ENCODE measurements at regions not wholly inside any gene's neighbourhood (a gene's known extent, or its start where the extent isn't known, plus 50 kb on each side); places are given as distances from the start of the nearest gene placed in this dataset.
"Not testable (repeated sequence)": the region's sequence is repeated elsewhere in the genome, so short reads cannot be mapped to it uniquely, and the experiment has no call there.

DNA sequence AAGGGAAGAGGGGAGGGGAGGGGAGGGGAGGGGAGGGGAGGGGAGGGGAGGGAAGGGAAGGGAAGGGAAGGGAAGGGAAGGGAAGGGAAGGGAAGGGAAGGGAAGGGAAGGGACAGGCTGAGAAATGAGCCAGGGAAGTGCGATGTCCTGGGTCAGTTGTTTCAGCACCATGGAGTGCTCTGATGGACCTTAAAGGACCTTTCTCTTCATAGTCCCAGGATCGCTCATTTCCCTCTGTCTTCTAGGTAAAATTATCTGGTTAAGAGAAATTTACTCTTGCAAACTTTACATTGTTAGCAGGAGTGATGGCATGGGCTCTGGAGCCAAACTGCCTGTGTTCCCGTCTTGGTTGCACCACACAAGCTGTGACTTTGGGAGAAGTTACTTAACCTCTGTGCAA, 357.8 kb downstream of the MATN1 start:
- DNase-seq (ENCODE audit: low read depth): no peak

DNA sequence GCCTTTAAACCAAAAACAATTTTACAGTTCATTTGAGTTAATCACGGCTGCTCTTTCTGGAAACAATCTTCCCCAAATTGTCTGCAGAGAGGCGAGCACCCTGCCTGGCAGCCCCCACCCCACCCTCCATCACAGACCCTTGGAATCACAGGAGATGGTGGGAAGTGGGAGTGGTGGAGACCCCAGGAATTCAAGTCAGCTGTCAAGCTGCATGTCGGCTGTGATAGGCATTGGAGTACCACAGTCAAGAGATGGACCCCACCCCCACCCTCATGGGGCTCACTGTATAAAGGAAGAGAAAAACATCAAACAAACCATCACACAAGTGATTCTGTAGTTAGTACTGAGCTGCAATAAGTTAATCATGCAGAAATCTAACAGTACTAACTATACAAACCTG, 360.4 kb downstream of the MATN1 start:
- no peak for DNase-seq (ENCODE audit: low read depth)

DNA sequence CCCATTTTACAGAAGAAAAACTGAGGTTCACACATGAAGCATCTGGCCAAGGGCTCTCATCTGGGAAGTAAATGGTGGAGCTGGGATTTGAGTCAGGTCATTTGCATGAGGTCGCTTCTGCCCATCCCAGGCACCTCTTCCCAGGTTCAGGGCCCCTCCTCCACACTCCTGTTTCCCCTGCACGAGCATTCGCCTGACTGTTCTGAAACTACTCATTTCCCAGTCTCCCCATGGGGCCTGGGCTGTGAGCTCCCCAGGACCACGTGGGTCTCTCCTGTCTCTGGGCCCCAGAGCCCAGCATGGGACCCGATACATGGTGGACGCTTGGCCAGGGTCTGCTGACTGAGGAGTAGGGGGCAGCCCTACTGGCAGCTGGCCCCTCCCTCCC, 360.8 kb downstream of the MATN1 start:
- DNase-seq (ENCODE audit: low read depth): no peak

DNA sequence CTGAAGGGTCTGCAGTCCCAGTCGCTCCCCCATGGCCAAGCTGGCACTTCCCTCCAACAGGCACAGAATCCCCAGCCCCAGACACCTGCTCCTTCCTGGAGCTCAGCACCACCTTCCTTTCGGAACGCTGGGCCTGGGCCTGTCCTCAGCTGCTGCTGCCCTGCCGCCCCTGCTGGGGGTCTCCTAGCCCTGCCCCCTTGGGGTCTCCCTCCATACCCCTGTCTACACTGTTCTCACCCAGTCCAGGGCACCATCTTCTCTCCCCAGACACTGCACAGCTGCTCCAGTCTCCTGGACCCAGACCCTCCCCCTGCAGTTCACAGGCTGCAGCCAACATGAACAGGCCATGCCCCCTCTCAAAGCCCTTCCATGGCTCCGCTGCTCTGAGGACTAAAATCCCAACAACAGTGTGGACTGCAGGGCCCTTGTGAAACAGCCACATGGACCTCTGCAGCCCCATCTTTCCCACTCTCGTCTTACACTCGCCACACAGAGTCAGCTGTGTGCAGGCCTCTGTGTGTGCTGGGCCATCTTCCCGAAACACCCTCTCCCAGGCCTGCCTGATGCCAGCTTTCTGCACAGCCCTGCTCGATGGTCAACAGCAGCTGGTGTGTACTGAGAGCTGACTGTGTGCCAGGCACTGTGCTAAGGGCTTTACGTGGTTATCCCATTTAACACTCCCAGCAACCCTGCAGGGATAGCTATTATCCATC, 361.3 kb downstream of the MATN1 start:
- DNase-seq (ENCODE audit: low read depth): not testable (repeated sequence)

DNA sequence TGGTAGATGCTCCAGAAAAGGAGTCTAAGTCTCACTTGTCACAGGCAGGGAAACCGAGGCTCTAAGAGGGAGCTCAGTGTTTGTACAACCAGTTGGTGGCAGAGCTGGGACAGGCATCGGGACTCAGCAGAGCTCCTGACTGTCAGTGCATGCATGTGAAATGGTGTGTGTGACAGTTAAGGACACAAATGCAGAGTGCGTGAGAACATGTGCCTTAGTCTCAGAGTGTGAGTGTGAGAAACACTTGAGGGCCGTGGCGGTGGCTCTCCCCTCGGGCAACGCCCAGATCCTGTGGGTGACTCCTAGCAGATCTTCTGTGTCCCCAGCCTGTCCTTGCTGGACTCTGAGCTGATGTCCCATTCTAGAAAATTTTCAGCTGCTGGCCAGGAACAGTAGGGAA, 362.6 kb downstream of the MATN1 start:
- no peak for DNase-seq (ENCODE audit: low read depth)

DNA sequence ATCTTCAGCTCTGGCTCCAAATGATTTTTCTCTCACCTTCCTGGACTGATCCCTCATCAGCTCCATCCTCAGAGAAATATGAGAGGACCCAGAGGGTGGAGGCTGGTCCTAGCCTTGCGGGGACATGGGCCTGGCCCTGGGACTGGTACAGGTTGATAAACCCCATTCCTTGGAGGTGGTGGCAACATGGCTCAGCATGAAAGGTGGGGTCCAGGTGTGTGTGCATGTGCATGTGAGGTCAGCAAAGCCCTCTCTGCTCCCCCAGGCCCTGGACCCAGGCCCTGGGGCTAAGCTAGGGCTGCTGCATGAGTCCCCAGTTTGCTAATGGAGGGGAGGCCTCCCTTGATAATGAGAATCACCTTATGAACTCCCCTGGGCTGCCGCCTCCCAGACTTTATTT, 363.1 kb downstream of the MATN1 start:
- DNase-seq (ENCODE audit: low read depth): no peak

DNA sequence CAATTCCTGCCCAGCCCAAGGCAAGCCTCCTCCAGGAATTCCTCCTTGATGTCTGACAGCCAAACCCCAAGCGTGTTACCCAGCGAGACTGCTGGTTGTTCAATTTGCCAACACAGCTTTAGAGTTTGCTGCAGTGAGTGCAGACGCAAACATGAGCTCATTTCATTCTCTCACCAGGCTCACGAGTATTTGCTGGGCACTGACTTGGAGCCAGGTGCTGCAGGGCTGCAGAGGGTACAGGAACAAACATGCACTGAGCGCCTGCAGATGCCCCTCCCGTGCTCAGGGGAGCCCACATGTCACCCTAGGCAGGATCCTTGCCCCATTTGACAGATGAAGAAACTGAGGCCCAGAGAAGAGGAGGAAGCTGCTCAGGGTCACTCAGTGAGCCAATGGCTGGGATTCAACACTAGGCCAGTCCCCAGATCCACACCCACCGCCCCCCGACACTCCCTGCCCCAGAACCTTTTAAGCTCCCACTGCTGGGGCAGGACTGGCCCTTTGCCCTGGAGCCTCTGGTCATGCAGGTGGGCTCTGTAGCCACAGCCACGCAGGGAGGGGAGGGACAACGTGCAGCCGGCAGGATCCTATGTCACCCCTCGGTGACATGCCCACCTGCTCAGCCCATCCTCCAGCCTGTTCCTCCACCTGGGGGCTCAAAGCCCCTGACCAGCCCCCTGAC, 363.7 kb downstream of the MATN1 start:
- DNase-seq (ENCODE audit: low read depth): no peak

DNA sequence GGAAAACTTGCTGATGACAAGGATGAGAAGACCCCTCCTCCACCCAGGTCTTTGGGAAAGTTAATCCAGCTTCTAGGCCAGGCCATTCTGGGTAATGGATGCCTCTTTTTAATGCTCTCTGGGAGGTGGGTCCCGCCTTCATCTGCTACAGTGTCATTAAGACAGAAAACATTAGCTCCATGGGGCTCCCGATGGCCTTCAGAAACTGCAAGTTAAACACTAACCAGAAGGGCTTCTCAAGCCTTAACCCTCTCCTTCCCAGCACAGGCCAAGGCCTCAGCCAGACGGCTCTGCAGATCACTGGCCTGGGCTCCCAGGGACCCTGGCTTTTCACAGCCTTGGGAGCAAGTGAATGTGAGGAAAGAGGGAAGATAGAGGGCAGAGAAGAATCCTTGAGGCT, 364.9 kb downstream of the MATN1 start:
- DNase-seq (ENCODE audit: low read depth): no peak

DNA sequence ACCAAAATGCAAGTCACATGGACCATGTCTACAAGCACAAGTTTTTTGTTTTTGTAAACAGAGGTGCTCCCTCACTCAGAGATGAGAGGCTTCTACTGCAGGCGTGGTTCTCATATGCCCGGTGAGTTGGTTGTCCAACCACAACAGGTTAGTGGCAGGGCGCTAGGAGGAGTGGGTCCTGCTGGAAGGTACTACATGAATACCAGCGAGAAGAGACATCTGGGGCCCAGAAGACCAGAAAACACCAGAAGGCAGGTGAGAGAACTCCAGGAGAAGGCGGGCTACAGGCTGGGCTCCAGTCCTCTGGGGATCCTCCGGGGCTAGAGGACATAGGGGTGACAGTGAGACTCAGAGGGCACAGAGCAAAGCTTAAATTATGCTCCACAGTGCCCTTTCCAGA, 366.5 kb downstream of the MATN1 start:
- DNase-seq (ENCODE audit: low read depth): no peak

DNA sequence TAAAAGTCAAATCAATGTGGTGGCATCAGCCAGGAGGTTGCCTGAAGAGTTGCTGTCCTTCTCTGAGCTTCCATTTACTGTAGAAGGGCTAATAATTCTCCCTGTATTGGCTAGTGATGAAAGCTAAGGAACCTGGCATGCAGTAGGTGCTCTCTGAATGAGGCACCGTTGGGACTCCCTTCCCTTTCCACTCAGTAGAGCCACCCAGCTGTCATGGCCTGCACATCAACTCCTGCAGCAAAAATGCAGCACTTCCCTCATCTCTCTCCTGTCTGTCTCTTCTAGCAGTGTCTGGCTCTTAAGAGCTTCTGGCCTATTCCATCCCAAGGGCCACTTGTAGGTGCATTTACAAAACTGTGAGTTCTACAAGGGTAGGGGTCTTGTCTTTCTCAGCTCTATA, 369.0 kb downstream of the MATN1 start:
- no peak for DNase-seq (ENCODE audit: low read depth)

DNA sequence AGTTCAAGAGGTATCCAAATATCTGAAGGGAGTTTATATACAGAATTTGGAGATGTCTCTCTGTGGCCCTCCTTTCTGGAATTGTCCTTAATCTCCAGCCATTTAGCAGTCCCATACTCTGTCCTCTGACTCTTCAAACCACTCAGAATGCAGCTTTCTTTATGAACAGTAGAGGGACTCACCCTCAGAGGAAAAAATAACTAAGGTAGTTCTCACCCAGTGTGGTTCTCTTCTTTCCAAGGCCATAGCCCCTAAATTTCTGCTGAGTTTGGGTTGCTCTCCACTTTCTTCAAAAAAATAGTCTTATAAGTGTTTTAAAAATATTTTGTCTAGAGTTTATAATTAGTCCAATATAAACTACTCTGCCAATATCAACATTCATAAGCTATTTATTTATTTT, 369.7 kb downstream of the MATN1 start:
- no peak for DNase-seq (ENCODE audit: low read depth)

DNA sequence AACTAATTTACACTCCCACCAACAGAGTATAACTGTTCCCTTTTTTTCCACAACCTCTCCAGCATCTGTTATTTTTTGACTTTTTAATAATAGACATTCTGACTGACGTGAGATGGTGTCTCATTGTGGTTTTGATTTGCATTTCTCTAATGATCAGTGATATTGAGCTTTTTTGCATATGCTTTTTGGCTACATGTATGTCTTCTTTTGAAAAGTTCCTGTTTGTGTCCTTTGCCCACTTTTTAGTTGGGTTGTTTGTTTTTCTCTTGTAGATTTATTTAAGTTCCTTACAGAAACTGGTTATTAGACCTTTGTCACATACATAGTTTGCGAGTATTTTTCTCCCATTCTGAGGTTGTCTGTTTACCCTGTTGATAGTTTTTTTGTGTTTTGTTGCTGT, 375.2 kb downstream of the MATN1 start:
- DNase-seq (ENCODE audit: low read depth): no peak

DNA sequence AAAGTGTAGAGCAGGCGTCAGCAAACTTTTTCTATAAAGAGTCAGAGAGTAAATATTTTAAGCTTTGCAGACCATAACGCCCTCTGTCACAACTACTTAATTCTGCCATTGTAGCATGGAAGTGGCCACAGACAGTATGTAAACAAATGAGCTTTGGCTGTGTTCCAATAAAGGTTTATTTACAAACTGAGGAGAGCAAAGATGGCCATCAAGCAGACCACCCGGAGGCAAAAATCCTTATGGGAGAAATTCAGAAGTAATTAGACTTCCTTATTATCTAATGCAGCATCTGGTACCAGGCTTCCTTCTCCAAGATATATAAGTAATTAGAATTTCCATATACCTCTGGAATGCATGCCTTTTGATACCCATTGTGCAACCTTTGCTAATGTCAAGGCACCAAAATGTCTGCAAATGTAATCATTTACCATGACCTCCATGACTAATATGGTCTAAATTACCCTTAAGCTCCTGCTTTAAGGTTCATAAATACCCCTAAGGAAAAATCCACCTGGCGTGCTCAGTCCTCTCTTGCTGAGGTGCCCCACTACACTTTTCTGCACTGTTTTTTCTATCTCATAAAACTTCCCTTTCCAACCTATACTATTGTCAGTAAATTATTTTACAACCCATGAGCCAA, 377.8 kb downstream of the MATN1 start:
- no peak for DNase-seq (ENCODE audit: low read depth)

DNA sequence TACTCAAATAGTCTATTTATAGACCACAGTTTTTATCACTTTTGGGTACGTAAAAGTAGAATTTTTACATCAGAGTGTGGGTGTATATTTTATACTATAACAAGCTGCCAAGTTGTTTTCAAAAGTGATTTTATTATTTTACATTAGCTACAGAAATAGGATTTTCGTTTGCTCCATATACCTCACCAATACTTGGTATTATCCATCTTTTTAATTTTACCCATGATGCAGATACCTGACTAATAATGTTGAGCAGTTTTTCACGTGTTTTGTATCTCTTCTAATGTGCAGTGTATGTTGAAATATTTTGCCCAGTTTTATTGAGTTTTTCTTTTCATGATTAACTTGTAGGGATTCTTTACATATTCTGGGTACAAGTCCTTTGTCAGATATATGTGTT, 379.8 kb downstream of the MATN1 start:
- no peak for DNase-seq (ENCODE audit: low read depth)

DNA sequence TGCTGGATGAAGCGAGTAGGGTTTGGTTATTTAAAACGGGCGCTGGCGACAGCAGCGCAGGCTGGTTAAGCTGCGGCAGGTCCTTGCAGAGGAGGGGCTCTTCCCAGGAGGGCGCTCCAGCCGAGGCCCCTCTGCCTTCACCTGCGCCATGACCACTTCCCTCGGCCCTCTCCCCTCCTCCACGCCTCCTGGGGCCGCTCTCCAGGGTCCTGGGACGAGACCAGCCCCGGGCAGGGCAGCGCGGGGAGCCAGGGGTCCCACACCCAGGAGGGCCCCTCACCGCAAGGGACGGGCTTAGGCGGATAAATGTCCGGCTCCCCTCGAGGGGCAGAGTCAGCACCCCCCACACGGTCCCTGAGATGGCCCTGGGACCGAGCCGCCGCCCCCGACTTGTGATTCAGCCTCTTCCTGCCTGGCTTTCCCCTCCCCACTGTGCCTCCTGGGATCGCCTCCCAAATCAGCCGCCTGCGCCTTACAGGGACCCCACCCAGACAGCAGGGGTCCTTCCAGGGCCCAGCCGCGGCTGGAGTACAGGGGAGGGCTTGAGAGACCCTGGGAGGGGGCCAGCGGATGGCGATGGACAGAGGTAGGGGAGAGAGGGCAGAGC, 380.7 kb downstream of the MATN1 start:
- DNase-seq (ENCODE audit: low read depth): no peak

DNA sequence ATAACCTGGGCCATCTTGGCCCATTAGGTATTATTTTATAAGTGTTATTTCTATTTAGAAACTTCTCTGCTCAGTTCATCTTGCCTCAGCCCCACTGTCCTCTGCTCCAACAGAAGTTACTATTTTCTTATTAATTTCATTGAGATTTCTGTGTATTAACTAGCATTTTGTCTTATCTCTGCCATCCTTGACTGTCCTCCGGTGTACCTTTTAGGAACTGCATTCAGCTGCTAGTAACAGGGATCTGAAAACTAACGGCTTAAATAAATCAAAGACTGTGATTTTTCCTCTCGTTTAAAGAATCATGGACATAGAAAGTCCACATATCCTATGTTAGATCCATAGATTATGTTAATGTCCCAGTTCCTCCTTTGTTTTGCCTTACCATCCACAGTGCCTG, 382.5 kb downstream of the MATN1 start:
- DNase-seq (ENCODE audit: low read depth): no peak

DNA sequence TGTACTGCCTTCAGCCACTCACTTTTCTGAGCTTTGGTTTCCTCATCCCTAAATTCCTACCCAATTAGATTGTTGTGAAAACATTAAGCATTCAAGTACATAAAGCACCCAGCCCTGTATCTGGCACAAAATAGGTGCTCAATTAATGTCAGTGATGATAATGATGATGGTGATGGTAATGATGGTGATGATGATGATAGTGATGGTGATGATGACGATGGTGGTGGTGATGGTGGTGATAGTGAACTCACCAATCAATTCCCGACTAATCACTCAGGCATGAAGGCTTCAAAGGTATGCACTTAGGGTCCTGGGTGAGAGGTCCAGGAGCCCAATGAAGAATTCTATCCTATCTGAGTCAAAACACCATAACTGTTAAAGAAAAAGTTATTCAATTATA, 383.5 kb downstream of the MATN1 start:
- DNase-seq (ENCODE audit: low read depth): no peak

DNA sequence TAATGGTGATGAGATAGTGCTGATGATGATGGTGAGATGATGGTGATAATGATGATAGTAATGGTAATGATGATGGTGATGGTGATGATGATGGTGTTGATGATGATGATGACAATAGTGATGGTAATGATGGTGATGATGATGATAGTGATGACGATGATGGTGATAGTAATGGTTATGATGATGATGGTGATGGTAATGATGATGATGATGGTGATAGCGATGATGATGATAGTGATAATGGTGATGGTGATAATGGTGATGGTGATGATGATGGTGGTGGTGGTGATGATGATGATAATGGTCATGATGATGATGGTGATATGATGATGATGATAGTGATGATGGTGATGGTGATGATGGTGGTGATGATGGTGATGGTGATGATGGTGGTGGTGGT, 384.6 kb downstream of the MATN1 start:
- no peak for DNase-seq (ENCODE audit: low read depth)

DNA sequence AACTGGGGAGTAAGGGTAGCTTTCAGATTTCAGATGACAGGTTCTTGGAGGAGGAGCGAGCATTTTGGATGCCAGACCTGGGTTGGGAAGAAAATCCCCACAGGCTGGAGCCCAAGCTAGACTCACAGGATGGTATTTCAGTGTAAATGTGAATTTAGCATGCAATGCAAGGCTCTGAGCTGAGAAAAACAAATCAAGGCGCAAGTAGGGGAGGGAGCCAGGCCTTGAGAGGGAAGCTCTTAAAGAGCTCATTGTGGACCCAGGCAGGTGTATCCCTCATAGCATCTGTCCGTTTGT, 386.1 kb downstream of the MATN1 start:
- no peak for DNase-seq (ENCODE audit: low read depth)

DNA sequence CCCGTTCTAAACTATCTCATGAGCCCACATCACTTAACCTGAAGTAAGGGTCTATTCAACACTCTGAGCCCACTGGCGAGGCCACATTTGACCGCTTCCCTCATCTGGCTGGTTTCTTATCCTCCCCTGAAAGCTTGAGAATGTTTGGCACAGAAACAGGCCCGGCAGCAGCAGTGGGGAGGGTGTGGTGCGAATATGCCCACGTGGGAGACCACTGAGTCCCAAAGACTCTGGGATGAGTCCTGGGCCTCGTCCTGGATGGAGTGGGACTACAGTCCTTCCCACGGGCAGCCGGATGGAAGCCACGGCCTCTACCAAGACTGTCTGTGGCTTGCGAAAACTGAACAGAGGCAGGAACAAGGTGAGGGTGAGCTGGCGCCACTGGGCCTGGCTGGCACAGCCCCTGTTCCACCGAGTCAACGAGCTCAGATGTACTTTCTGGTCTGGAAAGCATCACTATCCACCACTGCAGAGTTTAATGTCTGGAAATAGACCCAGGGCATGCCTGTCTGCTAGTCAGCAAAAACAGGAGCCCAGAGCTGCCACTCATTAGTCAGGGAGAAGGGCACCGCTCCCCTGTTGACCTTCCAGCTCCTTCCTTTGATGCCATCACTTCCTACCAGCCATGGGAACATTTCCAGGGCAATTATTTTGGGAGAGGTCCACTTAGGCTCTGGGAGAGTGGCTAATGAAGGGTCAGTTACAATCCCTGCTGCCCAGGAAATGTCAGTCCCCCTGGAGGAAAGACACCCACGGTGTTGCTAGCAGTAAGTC, 386.6 kb downstream of the MATN1 start:
- no peak for DNase-seq (ENCODE audit: low read depth)

DNA sequence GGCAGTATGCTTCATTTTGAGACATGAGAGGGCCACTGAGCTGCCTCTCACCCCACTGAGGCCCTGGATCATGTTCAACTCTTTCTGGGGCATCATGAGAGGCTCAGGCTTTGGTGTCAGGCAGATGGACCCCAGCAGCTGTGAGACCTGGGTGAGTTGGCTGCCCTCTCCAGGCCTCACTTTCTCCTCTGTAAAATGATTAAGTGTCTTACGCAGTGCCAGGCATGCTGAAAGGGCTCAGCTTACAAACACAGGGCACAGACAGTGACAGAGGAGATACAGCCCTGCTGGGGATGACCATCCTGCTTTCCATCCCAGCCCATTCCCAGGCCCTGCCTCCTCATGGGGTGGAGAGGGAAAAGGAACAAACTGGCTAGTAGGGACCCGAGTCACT, 387.4 kb downstream of the MATN1 start:
- DNase-seq (ENCODE audit: low read depth): no peak

DNA sequence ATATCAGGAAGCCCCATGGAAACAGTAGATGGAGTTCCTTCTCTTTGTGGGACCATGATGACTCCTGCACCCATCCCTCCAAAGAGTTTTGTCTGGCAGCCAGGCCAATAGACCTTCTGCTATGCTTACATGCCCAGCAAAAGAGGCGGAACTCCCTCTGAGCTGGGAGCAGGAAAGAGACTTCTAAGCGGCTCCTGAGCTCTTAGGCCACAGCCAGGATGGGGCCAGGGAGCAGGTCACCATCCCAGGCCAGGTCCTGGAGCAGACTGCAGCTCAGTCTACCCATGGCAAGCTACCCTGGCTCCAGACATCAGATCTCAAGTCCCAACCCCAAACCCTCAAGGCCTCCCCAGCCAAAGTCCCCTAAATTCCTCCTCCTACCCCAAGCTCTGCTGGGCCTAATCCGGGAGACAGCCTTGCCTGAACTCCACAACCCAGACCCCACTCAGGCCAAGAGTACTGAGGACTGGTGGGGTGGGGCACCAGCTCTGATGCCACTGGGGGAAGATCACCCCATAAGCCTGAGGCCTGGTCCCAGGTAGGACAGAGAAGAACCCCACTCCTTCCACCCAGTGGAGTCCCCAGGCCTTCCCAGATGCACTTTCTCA, 387.9 kb downstream of the MATN1 start:
- no peak for DNase-seq (ENCODE audit: low read depth)

Measured in LHCN-M2 (cell line).